ENCODE measurements at regions not wholly inside any gene's neighbourhood (a gene's known extent, or its start where the extent isn't known, plus 50 kb on each side); places are given as distances from the start of the nearest gene placed in this dataset.

DNA sequence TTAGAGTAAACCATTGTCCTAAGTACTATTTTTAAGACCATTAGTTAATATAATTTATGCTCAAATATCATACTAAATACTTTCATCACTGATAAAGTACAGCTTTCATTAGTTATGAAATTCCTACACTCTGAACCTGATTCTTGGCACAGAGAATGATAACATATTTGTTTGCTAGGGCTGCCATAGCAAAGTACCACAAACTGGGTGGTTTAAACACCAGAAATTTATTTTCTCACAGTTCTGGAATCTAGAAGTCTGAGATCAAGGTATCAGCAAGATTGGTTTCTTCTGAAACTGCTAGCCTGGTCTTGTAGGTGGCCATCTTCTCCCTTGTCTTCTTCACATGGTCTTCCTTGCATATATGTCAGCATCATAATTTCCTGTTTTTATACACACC lies 608.4 kb downstream of the TLE1 start:
- in situ Hi-C loops (cut with HindIII; ENCODE audit: extremely low pct_ligation_motif_present, low pct_unique_long_range_greater_than_20kb): no loop called here
- CTCF ChIA-PET (ENCODE audit: low intra/inter-chr PET ratio, low total read pairs): no interaction called here

More for the DNA sequence above, 608.4 kb downstream of the TLE1 start:
- no peaks in the 10 kb centered on the region for H3K27me3 ChIP-seq (ENCODE audit: control insufficient read depth in 1 of 2, insufficient read depth in 2 of 2, low read length in 2 of 2)
- TF ChIP-seq MAZ (IDR thresholded peaks at IDR 0.05; ENCODE audit: borderline replicate concordance, low read depth, low read length) (no peak), MAZ (CRISPR knock-in tag; IDR thresholded peaks at IDR 0.05; ENCODE audit: low read depth) (no peak), ZNF816 (CRISPR knock-in tag; IDR thresholded peaks at IDR 0.05; ENCODE audit: borderline replicate concordance) (no peak), SP1 (IDR thresholded peaks at IDR 0.05) (no peak), SP1 (CRISPR knock-in tag; IDR thresholded peaks at IDR 0.05) (no peak), DMTF1 (CRISPR knock-in tag; IDR thresholded peaks at IDR 0.05) (no peak), FOXP4 (CRISPR knock-in tag; IDR thresholded peaks at IDR 0.05) (no peak), SALL1 (CRISPR knock-in tag; IDR thresholded peaks at IDR 0.05) (no peak), ZNF580 (CRISPR knock-in tag; IDR thresholded peaks at IDR 0.05; ENCODE audit: borderline replicate concordance, low read depth) (no peak), ZNF615 (CRISPR knock-in tag; IDR thresholded peaks at IDR 0.05; ENCODE audit: borderline replicate concordance) (no peak), ATRX (CRISPR knock-in tag; IDR thresholded peaks at IDR 0.05; ENCODE audit: borderline replicate concordance) (no peak), ZNF609 (CRISPR knock-in tag; IDR thresholded peaks at IDR 0.05; ENCODE audit: borderline replicate concordance) (no peak)
- TF ChIP-seq, protein P1, sequence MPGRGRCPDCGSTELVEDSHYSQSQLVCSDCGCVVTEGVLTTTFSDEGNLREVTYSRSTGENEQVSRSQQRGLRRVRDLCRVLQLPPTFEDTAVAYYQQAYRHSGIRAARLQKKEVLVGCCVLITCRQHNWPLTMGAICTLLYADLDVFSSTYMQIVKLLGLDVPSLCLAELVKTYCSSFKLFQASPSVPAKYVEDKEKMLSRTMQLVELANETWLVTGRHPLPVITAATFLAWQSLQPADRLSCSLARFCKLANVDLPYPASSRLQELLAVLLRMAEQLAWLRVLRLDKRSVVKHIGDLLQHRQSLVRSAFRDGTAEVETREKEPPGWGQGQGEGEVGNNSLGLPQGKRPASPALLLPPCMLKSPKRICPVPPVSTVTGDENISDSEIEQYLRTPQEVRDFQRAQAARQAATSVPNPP (CRISPR knock-in tag; IDR thresholded peaks at IDR 0.05): no peak
- no TSS peak for BruUV-seq (replicated peaks)
- H2AFZ ChIP-seq (ENCODE audit: low read length): no peak overlapping the region
- DNase-seq (ENCODE audit: low spot score) (no peak), ATAC-seq (no peak), FAIRE-seq (no peak)
- no peaks in the 10 kb centered on the region for H3K9me3 ChIP-seq (ENCODE audit: low read length)
- no peaks in the 10 kb centered on the region for H3K36me3 ChIP-seq (replicated peaks in 1 of 2; ENCODE audit: control insufficient read depth in 1 of 2, insufficient read depth in 2 of 2, low read length in 2 of 2)
- H3K9ac ChIP-seq (ENCODE audit: insufficient read depth, low read depth, low read length): no peak overlapping the region
- H3K4me3 ChIP-seq (replicated peaks in 1 of 3; ENCODE audit: insufficient read depth in 1 of 3, low read depth in 2 of 3, low read length in 3 of 3): no peak overlapping the region
- H3K4me1 ChIP-seq (ENCODE audit: insufficient read depth, low read length): no peaks in the 10 kb centered on the region
- POLR2A ChIA-PET: no interaction called here
- H3K4me2 ChIP-seq (ENCODE audit: low read depth, low read length): no peak overlapping the region
- H4K20me1 ChIP-seq (ENCODE audit: insufficient read depth, low read length): no peaks in the 10 kb centered on the region
- H3K27ac ChIP-seq (ENCODE audit: extremely low read length, insufficient read depth, low read length): no peak overlapping the region
- H3K79me2 ChIP-seq (ENCODE audit: insufficient read depth, low read length): no peaks in the 10 kb centered on the region
- intact Hi-C loops (cut with micrococcal nuclease; ENCODE audit: unreplicated experiment): no loop called here
